ENCODE measurements at regions not wholly inside any gene's neighbourhood (a gene's known extent, or its start where the extent isn't known, plus 50 kb on each side); places are given as distances from the start of the nearest gene placed in this dataset.

DNA sequence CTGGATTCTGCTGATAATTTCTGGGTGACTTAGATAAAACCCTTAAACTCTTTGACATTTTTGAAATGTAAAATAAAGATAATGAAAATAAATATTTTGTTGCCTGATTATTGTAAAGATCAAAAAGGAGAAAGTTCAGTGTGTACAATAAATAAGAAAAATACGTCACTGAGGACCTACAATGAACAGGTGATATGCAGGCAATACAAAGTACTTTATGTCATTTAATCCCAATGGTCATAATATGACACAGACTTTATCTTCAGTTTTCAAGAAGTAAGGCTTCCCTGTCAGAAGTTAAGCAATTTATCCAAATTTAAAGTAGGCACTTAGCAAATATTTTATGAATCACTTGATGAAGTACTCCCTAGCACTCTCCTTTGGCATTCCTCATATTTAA is 532.8 kb downstream of the GBA3 start:
- H3K9me3 Mint-ChIP-seq = peaks cover 0 to 9% (median 2%) of the 10 kb centered on the region in 3 donors

GRCh38 chr4:23224684-23225420 is 532.1 kb downstream of the GBA3 start:
- Histone ChIP-seq H3K27me3 (replicated peaks in 1 of 2; ENCODE audit: control insufficient read depth in 2 of 2, extremely low read depth in 1 of 2, insufficient read depth in 2 of 2, low read length in 1 of 2) (no peaks in the 10 kb centered on the region), H3K4me3 (ENCODE audit: control insufficient read depth in 1 of 2, extremely low read depth in 1 of 2, low read length in 1 of 2) (no peak overlapping the region), H3K36me3 (ENCODE audit: control insufficient read depth in 2 of 2, extremely low read depth in 1 of 2, insufficient read depth in 1 of 2, low read length in 1 of 2) (no peaks in the 10 kb centered on the region), H3K27ac (ENCODE audit: low read length) (no peak overlapping the region), H3K9me3 (no peaks in the 10 kb centered on the region), H3K4me1 (ENCODE audit: control insufficient read depth in 1 of 2, extremely low read depth in 1 of 2, insufficient read depth in 2 of 2, low read length in 2 of 2) (no peaks in the 10 kb centered on the region)
- ATAC-seq (replicated peaks in 1 of 4) = no peak
- Mint-ChIP-seq H3K9me3 (peaks cover 0 to 9% (median 2%) of the 10 kb centered on the region in 3 donors), H3K36me3 (no peaks in the 10 kb centered on the region), H3K4me3 (no peak overlapping the region), H3K4me1 (no peaks in the 10 kb centered on the region), H3K27ac (no peak overlapping the region), H3K27me3 (no peaks in the 10 kb centered on the region)
- ChIA-PET POLR2A (no interaction called here), CTCF (no interaction called here)
- no CpG with 5 or more reads among the region's 4 CpGs for WGBS (ENCODE audit: insufficient coverage)
- DNase-seq = no peak

More for the DNA sequence above, 532.8 kb downstream of the GBA3 start:
- Histone ChIP-seq H3K4me1 (ENCODE audit: control insufficient read depth in 1 of 2, extremely low read depth in 1 of 2, insufficient read depth in 2 of 2, low read length in 2 of 2) (no peaks in the 10 kb centered on the region), H3K27me3 (replicated peaks in 1 of 2; ENCODE audit: control insufficient read depth in 2 of 2, extremely low read depth in 1 of 2, insufficient read depth in 2 of 2, low read length in 1 of 2) (no peaks in the 10 kb centered on the region), H3K27ac (ENCODE audit: low read length) (no peak overlapping the region), H3K36me3 (ENCODE audit: control insufficient read depth in 2 of 2, extremely low read depth in 1 of 2, insufficient read depth in 1 of 2, low read length in 1 of 2) (no peaks in the 10 kb centered on the region), H3K9me3 (no peaks in the 10 kb centered on the region), H3K4me3 (ENCODE audit: control insufficient read depth in 1 of 2, extremely low read depth in 1 of 2, low read length in 1 of 2) (no peak overlapping the region)
- ChIA-PET POLR2A (no interaction called here), CTCF (no interaction called here)
- no CpG with 5 or more reads among the region's 1 CpG for WGBS (ENCODE audit: insufficient coverage)
- no peak for DNase-seq
- Mint-ChIP-seq H3K36me3 (no peaks in the 10 kb centered on the region), H3K4me3 (no peak overlapping the region), H3K27me3 (no peaks in the 10 kb centered on the region), H3K27ac (no peak overlapping the region), H3K4me1 (no peaks in the 10 kb centered on the region)
- ATAC-seq (replicated peaks in 1 of 4) = no peak

DNA sequence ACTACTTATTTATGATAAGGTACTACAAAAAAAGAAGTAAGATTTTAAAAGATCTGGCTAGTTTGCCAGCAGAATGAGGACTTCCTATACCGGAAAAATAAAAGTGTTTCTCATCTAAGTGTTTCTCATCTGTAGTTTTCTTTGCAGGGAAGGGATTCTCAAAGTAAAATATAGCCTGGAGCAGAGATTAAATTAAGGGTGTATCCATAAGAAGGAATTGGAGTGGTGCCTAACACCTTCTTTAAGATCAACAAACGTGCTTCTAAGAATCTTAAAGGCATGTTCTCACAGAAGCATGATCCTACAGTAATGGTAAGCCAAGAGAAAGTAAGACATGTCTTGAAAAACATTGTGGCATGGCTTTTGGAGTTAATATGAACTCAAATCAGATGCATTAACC is 528.2 kb downstream of the GBA3 start:
- Histone ChIP-seq H3K9me3 (no peaks in the 10 kb centered on the region), H3K4me3 (ENCODE audit: control insufficient read depth in 1 of 2, extremely low read depth in 1 of 2, low read length in 1 of 2) (no peak overlapping the region), H3K4me1 (ENCODE audit: control insufficient read depth in 1 of 2, extremely low read depth in 1 of 2, insufficient read depth in 2 of 2, low read length in 2 of 2) (no peaks in the 10 kb centered on the region), H3K27ac (ENCODE audit: low read length) (no peak overlapping the region), H3K36me3 (ENCODE audit: control insufficient read depth in 2 of 2, extremely low read depth in 1 of 2, insufficient read depth in 1 of 2, low read length in 1 of 2) (no peaks in the 10 kb centered on the region), H3K27me3 (replicated peaks in 1 of 2; ENCODE audit: control insufficient read depth in 2 of 2, extremely low read depth in 1 of 2, insufficient read depth in 2 of 2, low read length in 1 of 2) (no peaks in the 10 kb centered on the region)
- Mint-ChIP-seq H3K9me3 (peaks cover 0 to 3% (median 0%) of the 10 kb centered on the region in 3 donors), H3K4me3 (no peak overlapping the region), H3K27me3 (no peaks in the 10 kb centered on the region), H3K4me1 (no peaks in the 10 kb centered on the region), H3K27ac (no peak overlapping the region), H3K36me3 (no peaks in the 10 kb centered on the region)
- ChIA-PET CTCF (no interaction called here), POLR2A (no interaction called here)
- DNase-seq = no peak
- ATAC-seq (replicated peaks in 1 of 4) = no peak
- 100% methylated on average over 1 of the region's 2 CpGs for WGBS (ENCODE audit: insufficient coverage)

DNA sequence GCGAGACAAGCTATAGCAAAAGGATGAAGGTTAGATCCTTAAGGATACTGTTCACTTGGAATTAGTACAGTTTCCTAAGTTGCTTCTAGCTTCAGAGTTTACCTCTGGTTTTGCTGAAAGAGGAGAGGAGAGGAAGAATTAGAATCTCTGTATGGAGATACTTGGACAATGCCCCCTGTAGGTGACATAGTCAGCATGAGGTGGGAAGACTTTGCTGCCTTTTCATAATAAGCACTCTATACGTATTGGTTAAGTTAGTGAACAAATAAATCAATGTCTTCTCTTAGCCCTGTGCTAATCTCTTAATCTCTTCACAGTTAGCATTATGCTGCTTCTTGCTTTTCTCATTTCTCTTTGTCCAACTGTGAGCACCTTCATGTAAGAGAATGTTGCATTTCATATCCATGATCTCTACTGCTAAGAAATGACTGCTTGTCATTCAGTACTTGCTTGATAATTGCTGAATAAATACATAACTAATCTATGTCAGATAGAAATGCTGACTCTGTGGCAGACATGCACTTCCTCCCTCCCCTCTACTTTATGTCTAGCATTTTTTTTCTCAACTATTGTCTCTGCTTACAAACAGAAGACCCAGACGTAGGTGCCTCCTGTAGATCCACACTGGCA is 527.2 kb downstream of the GBA3 start:
- Histone ChIP-seq H3K4me3 (ENCODE audit: control insufficient read depth in 1 of 2, extremely low read depth in 1 of 2, low read length in 1 of 2) (no peak overlapping the region), H3K27me3 (replicated peaks in 1 of 2; ENCODE audit: control insufficient read depth in 2 of 2, extremely low read depth in 1 of 2, insufficient read depth in 2 of 2, low read length in 1 of 2) (no peaks in the 10 kb centered on the region), H3K4me1 (ENCODE audit: control insufficient read depth in 1 of 2, extremely low read depth in 1 of 2, insufficient read depth in 2 of 2, low read length in 2 of 2) (no peaks in the 10 kb centered on the region), H3K27ac (ENCODE audit: low read length) (no peak overlapping the region), H3K9me3 (no peaks in the 10 kb centered on the region), H3K36me3 (ENCODE audit: control insufficient read depth in 2 of 2, extremely low read depth in 1 of 2, insufficient read depth in 1 of 2, low read length in 1 of 2) (no peaks in the 10 kb centered on the region)
- DNase-seq (no peak), ATAC-seq (replicated peaks in 1 of 4) (no peak)
- Mint-ChIP-seq H3K36me3 (no peaks in the 10 kb centered on the region), H3K4me1 (no peaks in the 10 kb centered on the region), H3K9me3 (peaks cover 0 to 3% (median 0%) of the 10 kb centered on the region in 3 donors), H3K27me3 (no peaks in the 10 kb centered on the region), H3K4me3 (no peak overlapping the region), H3K27ac (no peak overlapping the region)
- ChIA-PET CTCF (no interaction called here), POLR2A (no interaction called here)
- no CpG with 5 or more reads among the region's 3 CpGs for WGBS (ENCODE audit: insufficient coverage)

DNA sequence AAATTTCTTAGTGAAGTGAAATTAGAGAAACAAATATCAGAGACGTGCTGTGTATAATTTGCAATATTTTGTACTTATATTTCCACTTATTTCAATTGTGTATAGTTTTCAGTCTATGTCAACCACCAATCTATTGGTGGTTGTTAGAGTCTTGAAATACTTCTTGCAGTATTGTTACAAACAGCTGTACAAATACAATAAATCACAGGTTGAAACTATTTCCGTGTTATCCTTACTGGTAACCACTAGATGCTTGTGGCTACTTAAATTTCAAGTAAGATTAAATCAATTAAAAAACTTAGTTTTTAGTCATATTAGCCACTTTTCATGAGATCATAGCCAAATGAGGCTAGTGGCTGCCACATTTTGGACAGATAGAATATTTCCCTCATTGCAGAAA is 520.5 kb downstream of the GBA3 start:
- no peak for DNase-seq
- no peaks in the 10 kb centered on the region for H3K36me3 ChIP-seq (ENCODE audit: control insufficient read depth in 2 of 2, extremely low read depth in 1 of 2, insufficient read depth in 1 of 2, low read length in 1 of 2)
- Mint-ChIP-seq H3K27me3 (no peaks in the 10 kb centered on the region), H3K4me1 (no peaks in the 10 kb centered on the region), H3K36me3 (no peaks in the 10 kb centered on the region), H3K4me3 (no peak overlapping the region), H3K9me3 (no peaks in the 10 kb centered on the region), H3K27ac (no peak overlapping the region)
- no peaks in the 10 kb centered on the region for H3K27me3 ChIP-seq (replicated peaks in 1 of 2; ENCODE audit: control insufficient read depth in 2 of 2, extremely low read depth in 1 of 2, insufficient read depth in 2 of 2, low read length in 1 of 2)
- no peak for ATAC-seq (replicated peaks in 1 of 4)
- CTCF ChIA-PET = no interaction called here
- no peak overlapping the region for H3K4me3 ChIP-seq (ENCODE audit: control insufficient read depth in 1 of 2, extremely low read depth in 1 of 2, low read length in 1 of 2)
- no peaks in the 10 kb centered on the region for H3K4me1 ChIP-seq (ENCODE audit: control insufficient read depth in 1 of 2, extremely low read depth in 1 of 2, insufficient read depth in 2 of 2, low read length in 2 of 2)
- H3K27ac ChIP-seq (ENCODE audit: low read length) = no peak overlapping the region
- POLR2A ChIA-PET = no interaction called here
- no peaks in the 10 kb centered on the region for H3K9me3 ChIP-seq
- no CpG with 5 or more reads among the region's 2 CpGs for WGBS (ENCODE audit: insufficient coverage)

- no peak overlapping the region for H3K27ac Mint-ChIP-seq
- H3K9me3 Mint-ChIP-seq = no peaks in the 10 kb centered on the region
- Histone ChIP-seq H3K36me3 (ENCODE audit: control insufficient read depth in 2 of 2, extremely low read depth in 1 of 2, insufficient read depth in 1 of 2, low read length in 1 of 2) (no peaks in the 10 kb centered on the region), H3K4me1 (ENCODE audit: control insufficient read depth in 1 of 2, extremely low read depth in 1 of 2, insufficient read depth in 2 of 2, low read length in 2 of 2) (no peaks in the 10 kb centered on the region), H3K27me3 (replicated peaks in 1 of 2; ENCODE audit: control insufficient read depth in 2 of 2, extremely low read depth in 1 of 2, insufficient read depth in 2 of 2, low read length in 1 of 2) (no peaks in the 10 kb centered on the region), H3K4me3 (ENCODE audit: control insufficient read depth in 1 of 2, extremely low read depth in 1 of 2, low read length in 1 of 2) (no peak overlapping the region), H3K27ac (ENCODE audit: low read length) (no peak overlapping the region), H3K9me3 (no peaks in the 10 kb centered on the region)
- DNase-seq = no peak
- ChIA-PET CTCF (no interaction called here), POLR2A (no interaction called here)
- H3K4me1 Mint-ChIP-seq = no peaks in the 10 kb centered on the region
- H3K36me3 Mint-ChIP-seq = no peaks in the 10 kb centered on the region
- no peaks in the 10 kb centered on the region for H3K27me3 Mint-ChIP-seq
- no peak overlapping the region for H3K4me3 Mint-ChIP-seq
- WGBS (ENCODE audit: insufficient coverage) = 83% methylated on average over 4 of the region's 4 CpGs
- ATAC-seq (replicated peaks in 1 of 4) = no peak
Measured at GRCh38 chr4:23212558-23212957, 519.8 kb downstream of the GBA3 start.
